COLO829 (cell line): ENCODE measurements at regions not wholly inside any gene's neighbourhood (a gene's known extent, or its start where the extent isn't known, plus 50 kb on each side); places are given as distances from the start of the nearest gene placed in this dataset.
A peak's percentile ranks its signal among the peaks of the same experiment; 100 is the strongest.
"Not testable (repeated sequence)": the region's sequence is repeated elsewhere in the genome, so short reads cannot be mapped to it uniquely, and the experiment has no call there.

Source experiments
- DNase-seq: peaks from one replicate; pipeline ENCODE4 v3.0.0; 2012; ENCODE audit warnings: low spot score

- no peak for DNase-seq
These were observed 152.5 kb upstream of the GHITM start for GRCh38 chr10:83986800-83987199.

- no peak for DNase-seq
These were observed 152.1 kb upstream of the GHITM start for GRCh38 chr10:83987216-83987615.

GRCh38 chr10:83988435-83988834, 150.9 kb upstream of the GHITM start:
- no peak for DNase-seq

- no peak for DNase-seq
These were observed 149.2 kb upstream of the GHITM start for GRCh38 chr10:83990126-83990525.

- peak; percentile 8 for DNase-seq
These were observed 147.1 kb upstream of the GHITM start for GRCh38 chr10:83991986-83992753.

- no peak for DNase-seq
These were observed 145.0 kb upstream of the GHITM start for GRCh38 chr10:83994325-83994724.

GRCh38 chr10:83995738-83996331, 143.5 kb upstream of the GHITM start:
- no peak for DNase-seq

GRCh38 chr10:84004221-84004620, 135.1 kb upstream of the GHITM start:
- DNase-seq = no peak

GRCh38 chr10:84005403-84005802, 133.9 kb upstream of the GHITM start:
- no peak for DNase-seq

- DNase-seq = no peak
These were observed 131.8 kb upstream of the GHITM start for GRCh38 chr10:84007482-84007881.

GRCh38 chr10:84008878-84009277, 130.4 kb upstream of the GHITM start:
- peak; percentile 11 for DNase-seq

- no peak for DNase-seq
These were observed 126.9 kb upstream of the GHITM start for GRCh38 chr10:84012431-84012830.

- DNase-seq = no peak
These were observed 126.4 kb upstream of the GHITM start for GRCh38 chr10:84012831-84013458.

- no peak for DNase-seq
These were observed 123.3 kb upstream of the GHITM start for GRCh38 chr10:84015877-84016595.

- no peak for DNase-seq
These were observed 120.5 kb upstream of the GHITM start for GRCh38 chr10:84018826-84019225.

- DNase-seq = not testable (repeated sequence)
These were observed 119.4 kb upstream of the GHITM start for GRCh38 chr10:84019854-84020458.

GRCh38 chr10:84026821-84027257, 112.5 kb upstream of the GHITM start:
- no peak for DNase-seq

GRCh38 chr10:84029840-84030239, 109.5 kb upstream of the GHITM start:
- DNase-seq = no peak

GRCh38 chr10:84038035-84038434, 101.3 kb upstream of the GHITM start:
- DNase-seq = no peak

- no peak for DNase-seq
These were observed 99.4 kb upstream of the GHITM start for GRCh38 chr10:84039957-84040356.

GRCh38 chr10:84047258-84048010, 91.9 kb upstream of the GHITM start:
- no peak for DNase-seq

- DNase-seq = no peak
These were observed 89.7 kb upstream of the GHITM start for GRCh38 chr10:84049645-84050011.
